Ishikawa (cell line): ENCODE measurements at regions not wholly inside any gene's neighbourhood (a gene's known extent, or its start where the extent isn't known, plus 50 kb on each side); places are given as distances from the start of the nearest gene placed in this dataset.

ENCODE experiments used
- CEBPB ChIP-seq: IDR thresholded peaks from 2 replicates; pipeline ENCODE4 v1.6.1; 2012
- EP300 ChIP-seq: IDR thresholded peaks from 2 replicates; pipeline ENCODE4 v1.6.1; 2012; ENCODE audit warnings: borderline replicate concordance
- TCF12 ChIP-seq: IDR thresholded peaks from 2 replicates; pipeline ENCODE4 v1.6.1; 2012; ENCODE audit warnings: low read depth

DNA sequence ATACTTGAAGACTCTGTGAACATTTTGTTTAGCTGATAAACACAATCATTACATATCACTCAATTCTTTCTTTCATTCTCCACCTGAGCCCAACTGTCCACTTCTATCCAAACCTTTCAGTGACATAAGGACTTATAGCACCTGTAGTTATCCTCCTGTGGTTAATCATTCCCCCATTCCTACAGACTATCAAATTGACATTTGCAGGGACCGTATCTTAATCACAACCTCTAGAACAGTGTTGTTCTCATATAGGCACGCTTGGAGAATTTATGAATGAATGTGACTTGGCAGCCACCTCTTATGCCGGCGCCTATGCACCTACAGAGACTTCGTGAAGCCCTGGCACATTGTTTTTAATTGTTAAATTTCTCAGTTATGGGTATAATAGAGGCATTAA is 83.9 kb upstream of the CXADR start:
- TF ChIP-seq EP300 (no peak), TCF12 (no peak), CEBPB (no peak)
